H9 (cell line): ENCODE measurements at regions not wholly inside any gene's neighbourhood (a gene's known extent, or its start where the extent isn't known, plus 50 kb on each side); places are given as distances from the start of the nearest gene placed in this dataset.

Source experiments
- DNase-seq: peaks from one replicate; pipeline ENCODE4 v3.0.0-alpha.2; 2017
- H2AFZ ChIP-seq: one replicate; pipeline ENCODE4 v1.6.1; 2013; ENCODE audit warnings: mild to moderate bottlenecking, low read length, control low read depth, moderate library complexity
- H2AK5ac ChIP-seq: 2 replicates; pipeline ENCODE4 v1.6.1; 2013; ENCODE audit warnings: low read length, control low read depth, mixed read lengths; ENCODE audit not compliant: insufficient read length
- H2BK120ac ChIP-seq: one replicate; pipeline ENCODE4 v1.6.1; 2013; ENCODE audit warnings: low read depth, mild to moderate bottlenecking, low read length, control low read depth, inconsistent platforms; ENCODE audit not compliant: poor library complexity, severe bottlenecking
- H2BK12ac ChIP-seq: 2 replicates; pipeline ENCODE4 v1.6.1; 2013; ENCODE audit warnings: low read length, control low read depth, mixed read lengths, low read depth; ENCODE audit not compliant: insufficient read length
- H2BK15ac ChIP-seq: 2 replicates; pipeline ENCODE4 v1.6.1; 2013; ENCODE audit warnings: low read depth, low read length, control low read depth
- H2BK20ac ChIP-seq: one replicate; pipeline ENCODE4 v1.6.1; 2013; ENCODE audit warnings: low read depth, mild to moderate bottlenecking, low read length, control low read depth, inconsistent platforms; ENCODE audit not compliant: poor library complexity, severe bottlenecking
- H2BK5ac ChIP-seq: 2 replicates; pipeline ENCODE4 v1.6.1; 2013; ENCODE audit warnings: low read length, control low read depth, mixed read lengths; ENCODE audit not compliant: insufficient read length
- H3K14ac ChIP-seq: 2 replicates; pipeline ENCODE4 v1.6.1; 2013; ENCODE audit warnings: low read length, control low read depth; ENCODE audit not compliant: insufficient read depth
- H3K18ac ChIP-seq: 2 replicates; pipeline ENCODE4 v1.6.1; 2013; ENCODE audit warnings: low read depth, mild to moderate bottlenecking, mixed read lengths, low read length, control low read depth; ENCODE audit not compliant: insufficient read length
- H3K23ac ChIP-seq: 2 replicates; pipeline ENCODE4 v1.6.1; 2013; ENCODE audit warnings: low read length, control low read depth, mixed read lengths, low read depth; ENCODE audit not compliant: insufficient read length
- H3K23me2 ChIP-seq: 2 replicates; pipeline ENCODE4 v1.6.1; 2013; ENCODE audit warnings: low read depth, mild to moderate bottlenecking, mixed read lengths, low read length, control low read depth; ENCODE audit not compliant: insufficient read length, poor library complexity, severe bottlenecking
- H3K27ac ChIP-seq: 2 replicates; pipeline ENCODE4 v1.5.1; 2013; ENCODE audit warnings: low read length, control low read depth, mixed read lengths, low read depth; ENCODE audit not compliant: insufficient read length
- H3K27me3 ChIP-seq: 2 replicates; pipeline ENCODE4 v1.6.1; 2013; ENCODE audit warnings: low read length, control low read depth, inconsistent platforms; ENCODE audit not compliant: insufficient read depth
- H3K4ac ChIP-seq: 2 replicates; pipeline ENCODE4 v1.6.1; 2013; ENCODE audit warnings: low read depth, mild to moderate bottlenecking, control low read depth, inconsistent platforms, low read length, moderate library complexity
- H3K4me1 ChIP-seq: 2 replicates; pipeline ENCODE4 v1.6.1; 2013; ENCODE audit warnings: low read length, control low read depth, inconsistent platforms; ENCODE audit not compliant: insufficient read depth
- H3K4me2 ChIP-seq: 2 replicates; pipeline ENCODE4 v1.6.1; 2013; ENCODE audit warnings: low read length, control low read depth, mixed read lengths; ENCODE audit not compliant: insufficient read length, insufficient read depth
- H3K56ac ChIP-seq: 2 replicates; pipeline ENCODE4 v1.6.1; 2013; ENCODE audit warnings: low read depth, mild to moderate bottlenecking, mixed read lengths, low read length, control low read depth; ENCODE audit not compliant: insufficient read length
- H3K79me1 ChIP-seq: 2 replicates; pipeline ENCODE4 v1.6.1; 2013; ENCODE audit warnings: low read depth, mild to moderate bottlenecking, moderate library complexity, low read length, control low read depth, inconsistent platforms; ENCODE audit not compliant: insufficient read depth, poor library complexity, severe bottlenecking
- H3K79me2 ChIP-seq: 2 replicates; pipeline ENCODE4 v1.6.1; 2013; ENCODE audit warnings: low read length, control low read depth, inconsistent platforms; ENCODE audit not compliant: insufficient read depth
- H3K9ac ChIP-seq: 2 replicates; pipeline ENCODE4 v1.6.1; 2013; ENCODE audit warnings: low read length, control low read depth, mixed read lengths; ENCODE audit not compliant: insufficient read length; ENCODE audit errors: extremely low read depth
- H3K9me3 ChIP-seq: one replicate; pipeline ENCODE4 v1.6.1; 2013; ENCODE audit warnings: low read depth, low read length, inconsistent platforms; ENCODE audit not compliant: control insufficient read depth
- H3T11ph ChIP-seq: one replicate; pipeline ENCODE4 v1.6.1; 2013; ENCODE audit warnings: mild to moderate bottlenecking, low read length, control low read depth, inconsistent platforms
- H4K20me1 ChIP-seq: one replicate; pipeline ENCODE4 v1.6.1; 2013; ENCODE audit not compliant: control insufficient read depth, insufficient read length, insufficient read depth
- H4K5ac ChIP-seq: 2 replicates; pipeline ENCODE4 v1.6.1; 2013; ENCODE audit warnings: low read depth, mild to moderate bottlenecking, mixed read lengths, low read length, control low read depth; ENCODE audit not compliant: insufficient read length
- H4K8ac ChIP-seq: replicated peaks from 2 replicates; pipeline ENCODE4 v1.6.1; 2013; ENCODE audit warnings: low read length, control low read depth, mixed read lengths, low read depth; ENCODE audit not compliant: insufficient read length
- H4K91ac ChIP-seq: 2 replicates; pipeline ENCODE4 v1.6.1; 2013; ENCODE audit warnings: low read depth, mild to moderate bottlenecking, moderate library complexity, mixed read lengths, low read length, control low read depth; ENCODE audit not compliant: insufficient read length
- H3K27ac Mint-ChIP-seq, 3 experiments: 2 replicates in 2 of 3; 3 replicates in 1 of 3; pipeline ENCODE4 v1.8.0; 2020 to 2021; ENCODE audit warnings: mixed read lengths in 3 of 3, mild to moderate bottlenecking in 1 of 3, moderate library complexity in 1 of 3
- H3K27me3 Mint-ChIP-seq: 2 replicates; pipeline ENCODE4 v1.8.0; 2021; ENCODE audit warnings: low read depth, mild to moderate bottlenecking, moderate library complexity, mixed read lengths
- H3K36me3 Mint-ChIP-seq, 3 experiments: 2 replicates in 2 of 3; 3 replicates in 1 of 3; pipeline ENCODE4 v1.8.0; 2020 to 2021; ENCODE audit warnings: low read depth in 3 of 3, mixed read lengths in 3 of 3; ENCODE audit not compliant: insufficient read depth in 1 of 3
- H3K4me1 Mint-ChIP-seq, 2 experiments: 2 replicates each; pipeline ENCODE4 v1.8.0; 2020; ENCODE audit warnings: mixed read lengths in 2 of 2
- H3K4me3 Mint-ChIP-seq, 2 experiments: 2 replicates in 1 of 2; 3 replicates in 1 of 2; pipeline ENCODE4 v1.8.0; 2020 to 2021; ENCODE audit warnings: mild to moderate bottlenecking in 2 of 2, mixed read lengths in 2 of 2, moderate library complexity in 1 of 2
- H3K9me3 Mint-ChIP-seq, 2 experiments: 2 replicates in 1 of 2; 3 replicates in 1 of 2; pipeline ENCODE4 v1.8.0; 2020; ENCODE audit warnings: mild to moderate bottlenecking in 2 of 2, mixed read lengths in 2 of 2, moderate library complexity in 1 of 2
- CTCF ChIP-seq: fragments of 200-600 bp; sonication (generic); conservative IDR thresholded peaks from 3 replicates; pipeline ENCODE4 v1.8.0; 2021; ENCODE audit warnings: antibody characterized with exemption, mild to moderate bottlenecking
- WGBS: extraction: QIAGEN DNeasy Blood & Tissue Kit; methylation state at CpG from one replicate; pipeline ENCODE4 v1.1.7; 2013; ENCODE audit warnings: missing lambda C conversion rate, low lambda C conversion rate, mixed read lengths; ENCODE audit not compliant: insufficient read length; ENCODE audit errors: extremely low coverage; 5-methylcytosine and 5-hydroxymethylcytosine counted together

DNA sequence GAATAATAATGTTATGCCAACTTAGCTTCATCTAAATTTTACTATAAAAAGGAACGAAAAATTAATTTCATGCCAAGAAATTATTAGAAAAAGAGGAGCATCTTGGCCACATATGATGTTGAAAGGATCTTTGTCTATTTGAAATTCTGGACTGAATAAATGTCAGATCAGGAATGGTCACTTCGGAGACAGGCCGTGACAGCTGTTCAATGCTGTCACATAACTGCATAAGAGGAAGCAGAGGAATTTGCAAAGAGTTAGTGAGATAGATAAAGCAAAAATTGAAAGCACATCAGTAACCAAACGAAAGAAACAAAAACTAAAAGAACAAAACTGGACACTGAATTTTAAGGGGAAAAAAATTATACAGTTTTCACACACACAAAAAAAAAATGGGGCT lies 100.9 kb downstream of the GASK1B start:
- no peak overlapping the region for H4K91ac ChIP-seq
- no peak overlapping the region for H3K4me3 Mint-ChIP-seq
- H2AFZ ChIP-seq, result no peak overlapping the region
- H3K27me3 ChIP-seq, result no peaks in the 10 kb centered on the region
- H3K4me1 ChIP-seq, result no peaks in the 10 kb centered on the region
- H2BK15ac ChIP-seq, result no peak overlapping the region
- H3K27me3 Mint-ChIP-seq, result no peaks in the 10 kb centered on the region
- no peak for DNase-seq
- no peak overlapping the region for H4K5ac ChIP-seq
- no peaks in the 10 kb centered on the region for H3K36me3 Mint-ChIP-seq
- H3K4ac ChIP-seq, result no peak overlapping the region
- H3K9me3 ChIP-seq, result no peaks in the 10 kb centered on the region
- no peaks in the 10 kb centered on the region for H4K20me1 ChIP-seq
- H3K4me1 Mint-ChIP-seq, result no peaks in the 10 kb centered on the region
- 0 out of 7 replicates have a peak overlapping the region, but pooled peaks of 1 of the 3 experiments have one; percentile 27 for H3K27ac Mint-ChIP-seq
- no peak overlapping the region for H2BK12ac ChIP-seq
- no peak overlapping the region for H3K56ac ChIP-seq
- H3T11ph ChIP-seq, result no peak overlapping the region
- no peak overlapping the region for H3K4me2 ChIP-seq
- WGBS, result no CpG with 5 or more reads among the region's 4 CpGs
- H2AK5ac ChIP-seq, result no peak overlapping the region
- no peaks in the 10 kb centered on the region for H3K79me1 ChIP-seq
- no peak overlapping the region for H2BK20ac ChIP-seq
- H3K18ac ChIP-seq, result no peak overlapping the region
- no peak overlapping the region for H2BK5ac ChIP-seq
- H3K79me2 ChIP-seq, result no peaks in the 10 kb centered on the region
- no peak overlapping the region for H3K14ac ChIP-seq
- H3K23ac ChIP-seq, result no peak overlapping the region
- H3K9me3 Mint-ChIP-seq, result no peaks in the 10 kb centered on the region
- no peak for TF ChIP-seq CTCF
- H3K27ac ChIP-seq, result no peak overlapping the region
- H2BK120ac ChIP-seq, result no peak overlapping the region
- H3K23me2 ChIP-seq, result no peaks in the 10 kb centered on the region
- no peak overlapping the region for H3K9ac ChIP-seq
- no peak overlapping the region for H4K8ac ChIP-seq
